Aorta (tissue), 5 donors: ENCODE measurements at regions not wholly inside any gene's neighbourhood (a gene's known extent, or its start where the extent isn't known, plus 50 kb on each side); places are given as distances from the start of the nearest gene placed in this dataset.

ENCODE experiments used
- ATAC-seq: fragments of 200-7000 bp; cut with Tn5 transposase; one replicate; pipeline ENCODE4 v1.9.1; 2022; ENCODE audit warnings: moderate library complexity; ENCODE audit not compliant: low FRiP score
- DNase-seq, 2 donors: peaks; one replicate each; pipeline ENCODE4 v3.0.0-alpha.2; 2020
- H3K27ac ChIP-seq, 2 donors: one replicate each; pipeline ENCODE4 v1.5.1; 2013; ENCODE audit warnings: low read length in 2 of 2, mild to moderate bottlenecking in 2 of 2, moderate library complexity in 2 of 2, control low read depth in 1 of 2, inconsistent platforms in 1 of 2, low read depth in 1 of 2
- H3K27me3 ChIP-seq, 2 donors: one replicate each; pipeline ENCODE4 v1.6.1; 2013; ENCODE audit warnings: control low read depth in 1 of 2, low read length in 1 of 2, mild to moderate bottlenecking in 1 of 2, moderate library complexity in 1 of 2; ENCODE audit not compliant: insufficient read depth in 2 of 2, control insufficient read depth in 1 of 2
- H3K36me3 ChIP-seq, 2 donors: one replicate each; pipeline ENCODE4 v1.6.1; 2013; ENCODE audit warnings: control low read depth in 1 of 2, low read length in 1 of 2, mild to moderate bottlenecking in 1 of 2; ENCODE audit not compliant: insufficient read depth in 2 of 2, control insufficient read depth in 1 of 2
- H3K4me1 ChIP-seq, 2 donors: one replicate each; pipeline ENCODE4 v1.6.1; 2013; ENCODE audit warnings: low read length in 2 of 2, control low read depth in 1 of 2, mild to moderate bottlenecking in 1 of 2, moderate library complexity in 1 of 2; ENCODE audit not compliant: insufficient read depth in 2 of 2, control insufficient read depth in 1 of 2
- H3K4me3 ChIP-seq, 2 donors: one replicate each; pipeline ENCODE4 v1.5.1; 2013; ENCODE audit warnings: low read length in 2 of 2, control low read depth in 1 of 2, mild to moderate bottlenecking in 1 of 2
- H3K9me3 ChIP-seq: one replicate; pipeline ENCODE4 v1.6.1; 2013; ENCODE audit warnings: mild to moderate bottlenecking, low read length; ENCODE audit not compliant: control insufficient read depth
- WGBS, 2 donors: extraction: QIAGEN DNeasy Blood & Tissue Kit; methylation state at CpG; one replicate each; pipeline ENCODE4 v1.1.7; 2013; 5-methylcytosine and 5-hydroxymethylcytosine counted together
- intact Hi-C, 2 donors: fragments of 100-400 bp; cut with DNase I; formaldehyde crosslinking; loops; one replicate each; pipeline versions ENCODE4 v1.14.2 to v1.15.0; 2022
- donor health status: healthy with polysubstance abuse.
- donor health status: Bipolar disorder and iron deficiency.
- donor health status: DM: no; HTN: no; CAD: no.
- donor health status: DM: no; HTN: no; CAD: no.
- donor health status: DM: yes; HTN: yes; CAD: no.

DNA sequence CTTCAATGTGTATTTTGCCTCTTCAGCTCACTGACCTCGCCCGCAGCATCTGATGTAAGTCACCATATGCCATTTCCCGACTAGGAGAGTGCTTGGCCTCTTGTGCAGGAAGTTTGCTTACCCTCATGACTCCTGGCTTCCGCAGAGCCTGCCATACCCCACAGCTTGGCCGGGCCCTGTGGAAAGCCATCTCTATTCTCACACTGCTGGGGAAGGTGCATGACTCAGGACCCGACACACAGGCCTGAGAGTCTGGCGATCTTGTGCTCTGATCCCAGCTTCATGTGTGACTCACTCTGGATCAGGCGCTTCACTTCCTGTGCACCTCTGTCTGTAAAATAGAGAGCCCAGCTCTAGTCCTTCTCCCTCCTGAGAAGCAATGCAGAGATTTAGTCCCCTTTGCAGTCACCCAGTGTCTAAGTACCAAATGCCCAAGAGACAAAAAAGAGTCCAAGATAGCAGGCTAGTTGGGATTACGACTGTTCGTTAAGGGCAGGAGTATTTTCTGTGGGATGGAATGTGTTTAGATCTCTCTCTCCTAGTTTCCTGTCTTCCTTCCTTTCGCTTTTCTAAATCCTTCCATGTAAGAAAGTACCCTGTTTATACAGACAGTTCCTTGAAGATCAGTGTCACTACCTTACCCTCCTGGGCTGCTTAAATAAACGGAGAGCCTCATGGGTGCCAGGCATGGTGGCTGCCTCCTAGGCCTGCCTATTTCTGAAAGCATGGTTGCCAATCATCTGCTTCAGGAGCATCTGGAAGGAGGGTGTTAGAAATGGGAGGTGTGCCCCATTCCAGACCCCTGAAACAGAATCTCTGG, 62.8 kb upstream of the KIF26B start:
- WGBS, 2 donors = 69 to 72% methylated on average over 12 of the region's 12 CpGs
- no peaks in the 10 kb centered on the region for H3K4me1 ChIP-seq
- H3K4me3 ChIP-seq = no peak overlapping the region
- peaks cover 0 to 4% of the 10 kb centered on the region in 2 donors for H3K36me3 ChIP-seq
- ATAC-seq (peak; percentile 57), DNase-seq (peak in 1 of 2 donors; percentile 51)
- no peaks in the 10 kb centered on the region for H3K9me3 ChIP-seq
- no peak overlapping the region for H3K27ac ChIP-seq
- no peaks in the 10 kb centered on the region for H3K27me3 ChIP-seq
- intact Hi-C loops = no loop called here

- no peaks in the 10 kb centered on the region for H3K4me1 ChIP-seq
- no peak for ATAC-seq
- WGBS, 2 donors = 91 to 95% methylated on average over 16 of the region's 16 CpGs
- intact Hi-C loops = no loop called here
- no peak for DNase-seq
- no peaks in the 10 kb centered on the region for H3K9me3 ChIP-seq
- no peak overlapping the region for H3K27ac ChIP-seq
- no peak overlapping the region for H3K4me3 ChIP-seq
- H3K36me3 ChIP-seq = peaks cover 0 to 4% of the 10 kb centered on the region in 2 donors
- no peaks in the 10 kb centered on the region for H3K27me3 ChIP-seq
Observed at GRCh38 chr1:245091171-245091621, 63.6 kb upstream of the KIF26B start.

- Histone ChIP-seq H3K36me3 (peaks cover 0 to 4% of the 10 kb centered on the region in 2 donors), H3K27ac (no peak overlapping the region), H3K4me1 (no peaks in the 10 kb centered on the region), H3K4me3 (no peak overlapping the region), H3K9me3 (no peaks in the 10 kb centered on the region), H3K27me3 (no peaks in the 10 kb centered on the region)
- DNase-seq (no peak), ATAC-seq (no peak)
- WGBS, 2 donors = 89 to 91% methylated on average over 11 of the region's 11 CpGs
- intact Hi-C loops = no loop called here
Observed at GRCh38 chr1:245090491-245091090, 64.2 kb upstream of the KIF26B start.

- Histone ChIP-seq H3K27me3 (no peaks in the 10 kb centered on the region), H3K36me3 (peaks cover 1 to 4% of the 10 kb centered on the region in 2 donors), H3K27ac (no peak overlapping the region), H3K9me3 (no peaks in the 10 kb centered on the region), H3K4me3 (no peak overlapping the region), H3K4me1 (no peaks in the 10 kb centered on the region)
- ATAC-seq = no peak
- intact Hi-C loops = no loop called here
- WGBS, 2 donors = 93 to 96% methylated on average over 4 of the region's 4 CpGs
- DNase-seq = no peak
Observed at GRCh38 chr1:245087723-245088122, 67.1 kb upstream of the KIF26B start.

DNA sequence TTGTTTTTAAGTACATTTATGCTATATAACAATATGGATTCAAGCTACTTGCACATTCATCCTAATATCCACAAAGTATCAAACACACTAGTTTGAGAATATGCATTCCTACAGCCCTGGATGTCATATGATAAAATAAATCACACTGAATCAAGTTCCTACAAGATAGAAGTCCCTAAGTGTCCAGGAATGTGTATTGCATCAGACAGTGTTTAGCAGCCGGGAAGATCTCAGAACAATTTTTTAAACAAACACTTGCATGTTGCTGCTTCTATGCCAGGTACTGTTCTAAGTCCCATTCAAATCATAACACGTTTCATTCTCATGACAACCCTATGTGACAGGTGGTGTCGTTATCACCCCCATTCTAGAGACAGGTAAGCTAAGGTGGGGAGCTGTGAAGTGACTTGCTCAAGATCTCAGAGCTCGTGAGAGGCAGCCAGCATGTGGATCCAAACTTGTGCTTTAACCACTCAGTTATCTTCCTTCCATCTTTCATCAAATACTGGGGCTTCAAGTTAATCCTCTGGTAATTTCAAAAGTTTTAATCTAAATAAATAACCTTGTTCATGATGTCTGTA, 68.3 kb upstream of the KIF26B start:
- H3K27ac ChIP-seq = no peak overlapping the region
- ATAC-seq (no peak), DNase-seq (no peak)
- whole genome bisulfite sequencing, 2 donors = 86 to 87% methylated on average over 4 of the region's 4 CpGs
- H3K27me3 ChIP-seq = no peaks in the 10 kb centered on the region
- H3K4me3 ChIP-seq = no peak overlapping the region
- H3K36me3 ChIP-seq = peaks cover 1% of the 10 kb centered on the region in 2 donors
- H3K9me3 ChIP-seq = no peaks in the 10 kb centered on the region
- intact Hi-C loops = no loop called here
- no peaks in the 10 kb centered on the region for H3K4me1 ChIP-seq

- Histone ChIP-seq H3K4me1 (no peaks in the 10 kb centered on the region), H3K27me3 (no peaks in the 10 kb centered on the region), H3K4me3 (no peak overlapping the region), H3K27ac (no peak overlapping the region), H3K36me3 (peaks cover 0 to 1% of the 10 kb centered on the region in 2 donors), H3K9me3 (no peaks in the 10 kb centered on the region)
- intact Hi-C loops = no loop called here
- DNase-seq (no peak), ATAC-seq (no peak)
- WGBS, 2 donors = 86 to 87% methylated on average over 9 of the region's 9 CpGs
Observed at GRCh38 chr1:245085508-245086095, 69.2 kb upstream of the KIF26B start.

DNA sequence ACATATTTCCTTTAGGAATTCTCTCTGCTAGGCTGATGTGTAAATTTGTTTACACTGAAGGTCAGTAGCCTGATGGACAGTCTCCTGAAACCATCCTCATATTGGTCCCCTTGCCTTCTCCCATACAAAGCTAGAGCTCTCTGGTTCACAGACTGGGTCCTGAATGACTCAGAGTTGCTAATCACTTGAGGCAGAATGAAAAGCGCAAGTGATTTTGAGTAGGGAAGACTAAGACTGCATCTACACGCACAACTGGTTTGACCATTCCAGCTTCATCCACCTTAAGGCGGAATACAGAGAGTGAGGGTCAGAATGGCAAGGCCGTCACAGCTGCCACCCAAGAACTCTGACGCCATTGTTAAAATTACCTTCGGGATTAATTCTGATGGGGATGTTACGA, 70.2 kb upstream of the KIF26B start:
- Histone ChIP-seq H3K4me1 (no peaks in the 10 kb centered on the region), H3K27ac (no peak overlapping the region), H3K9me3 (no peaks in the 10 kb centered on the region), H3K36me3 (peaks cover 0 to 1% of the 10 kb centered on the region in 2 donors), H3K27me3 (no peaks in the 10 kb centered on the region), H3K4me3 (no peak overlapping the region)
- DNase-seq (no peak), ATAC-seq (no peak)
- 96 to 97% methylated on average over 7 of the region's 7 CpGs for WGBS, 2 donors
- intact Hi-C loops = no loop called here

DNA sequence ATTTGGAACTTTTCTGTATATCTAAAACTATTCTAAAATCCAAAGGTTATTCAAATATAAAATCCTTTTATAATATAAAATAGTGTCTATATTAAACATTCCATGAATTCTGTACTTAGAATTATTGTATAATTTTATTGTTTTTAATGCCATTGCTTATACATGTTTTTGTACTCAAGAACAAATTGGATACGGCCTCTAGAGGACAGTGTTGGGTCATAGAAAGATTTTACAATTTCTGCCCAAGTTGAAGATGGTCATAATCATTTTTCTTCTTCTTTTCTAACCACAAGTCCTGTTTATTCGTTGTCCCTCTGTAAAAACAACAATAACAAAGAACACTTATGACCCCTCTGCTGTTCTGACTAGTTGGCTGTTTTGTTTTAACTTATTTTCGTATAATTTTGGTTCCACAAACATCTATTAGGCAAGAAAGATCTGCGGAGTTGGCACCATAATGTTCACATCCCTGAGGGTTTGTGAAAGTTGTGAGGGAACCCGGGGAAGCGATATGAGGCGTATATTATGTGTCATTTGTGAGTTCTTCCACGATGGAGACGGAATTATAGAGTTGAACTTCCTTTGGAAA, 75.7 kb upstream of the KIF26B start:
- H3K27me3 ChIP-seq = no peaks in the 10 kb centered on the region
- intact Hi-C loops = no loop called here
- DNase-seq (no peak), ATAC-seq (no peak)
- H3K9me3 ChIP-seq = no peaks in the 10 kb centered on the region
- no peaks in the 10 kb centered on the region for H3K4me1 ChIP-seq
- H3K4me3 ChIP-seq = no peak overlapping the region
- 59 to 61% methylated on average over 9 of the region's 9 CpGs for WGBS, 2 donors
- no peaks in the 10 kb centered on the region for H3K36me3 ChIP-seq
- no peak overlapping the region for H3K27ac ChIP-seq
